GM12878 (cell line): ENCODE measurements at regions not wholly inside any gene's neighbourhood (a gene's known extent, or its start where the extent isn't known, plus 50 kb on each side); places are given as distances from the start of the nearest gene placed in this dataset.

ENCODE experiments used
- ATAC-seq: fragments of 200-7000 bp; cut with Tn5 transposase; 3 replicates; pipeline ENCODE4 v1.9.1; 2020; ENCODE audit warnings: mild to moderate bottlenecking, moderate library complexity
- BruUV-seq: library from RNA; stranded (reverse); fragments of 400-500 nt; replicated peaks from 2 replicates; lab custom pipeline; 2021; lab: Mats Ljungman, UMichigan
- CTCF ChIA-PET: fragments of 300-600 bp; sonication (Branson Sonifier 250); formaldehyde crosslinking; extraction: SDS; loops from one replicate; lab custom pipeline; 2021; ENCODE audit warnings: inconsistent platforms; lab: Yijun Ruan, JAX
- POLR2A ChIA-PET: fragments of 350-600 bp; formaldehyde crosslinking; extraction: SDS; loops from one replicate; lab custom pipeline; 2021; ENCODE audit warnings: inconsistent platforms; lab: Charles Lee
- RAD21 ChIA-PET: fragments of 300-600 bp; sonication (Branson Sonifier 250); formaldehyde crosslinking; loops from one replicate; lab custom pipeline; 2023; ENCODE audit warnings: antibody characterized with exemption; ENCODE audit not compliant: unreplicated experiment; lab: Charles Lee
- SMC1A ChIA-PET: fragments of 300-600 bp; sonication (Branson Sonifier 250); formaldehyde crosslinking; loops from one replicate; lab custom pipeline; 2023; ENCODE audit not compliant: unreplicated experiment, uncharacterized antibody; lab: Charles Lee
- DNase-seq: peaks from one replicate; pipeline ENCODE4 v3.0.0-alpha.2; 2011; ENCODE audit warnings: low read depth, low spot score
- FAIRE-seq: peaks from 3 replicates; lab custom pipeline; 2011; peaks lifted over from hg19 to GRCh38; lab: Jason Lieb, UNC
- H2AFZ ChIP-seq: 2 replicates; pipeline ENCODE4 v1.6.0; 2011; ENCODE audit warnings: low read depth, low read length, control low read depth; ENCODE audit not compliant: control insufficient read depth
- H3K27ac ChIP-seq: 2 replicates; pipeline ENCODE4 v1.5.1; 2011; ENCODE audit warnings: control low read depth; ENCODE audit not compliant: control insufficient read depth, insufficient read depth
- H3K27me3 ChIP-seq, 2 experiments: replicated peaks in 1 of 2; 2 replicates each; pipeline versions ENCODE4 v1.6.0 to v1.6.1; 2011; ENCODE audit warnings: low read length in 1 of 2; ENCODE audit not compliant: control insufficient read depth in 2 of 2, insufficient read depth in 2 of 2
- H3K36me3 ChIP-seq, 2 experiments: 2 replicates each; pipeline ENCODE4 v1.5.1; 2011; ENCODE audit warnings: low read length in 1 of 2; ENCODE audit not compliant: control insufficient read depth in 2 of 2, insufficient read depth in 2 of 2
- H3K4me1 ChIP-seq: 2 replicates; pipeline ENCODE4 v1.6.1; 2011; ENCODE audit warnings: mild to moderate bottlenecking, low read length, moderate library complexity, mixed read lengths; ENCODE audit not compliant: control insufficient read depth, insufficient read depth
- H3K4me2 ChIP-seq: 2 replicates; pipeline ENCODE4 v1.6.0; 2011; ENCODE audit warnings: control low read depth; ENCODE audit not compliant: control insufficient read depth, insufficient read depth
- H3K4me3 ChIP-seq: fragments of 200-600 bp; sonication (generic); 2 replicates; pipeline ENCODE4 v1.5.1; 2016
- H3K79me2 ChIP-seq: 2 replicates; pipeline ENCODE4 v1.6.0; 2011; ENCODE audit warnings: low read length; ENCODE audit not compliant: control insufficient read depth, insufficient read depth
- H3K9ac ChIP-seq: 2 replicates; pipeline ENCODE4 v1.8.0; 2011; ENCODE audit warnings: low read length, control low read depth, mixed read lengths; ENCODE audit not compliant: control insufficient read depth, insufficient read depth
- H3K9me3 ChIP-seq: replicated peaks from 3 replicates; pipeline ENCODE4 v1.5.1; 2011; ENCODE audit warnings: mild to moderate bottlenecking, low read length; ENCODE audit not compliant: control insufficient read depth, insufficient read depth
- H4K20me1 ChIP-seq: 2 replicates; pipeline ENCODE4 v1.6.0; 2011; ENCODE audit not compliant: control insufficient read depth, insufficient read depth
- BCL3 ChIP-seq: IDR thresholded peaks from 2 replicates; pipeline ENCODE4 v1.6.1; 2011; ENCODE audit warnings: borderline replicate concordance, low read depth, mild to moderate bottlenecking, moderate library complexity, low read length; ENCODE audit not compliant: insufficient read depth, poor library complexity, severe bottlenecking
- BCLAF1 ChIP-seq: fragments of 450-650 bp; IDR thresholded peaks from 2 replicates; pipeline ENCODE4 v1.6.1; 2017; ENCODE audit warnings: antibody characterized with exemption, mild to moderate bottlenecking, moderate library complexity
- PBX3 ChIP-seq: IDR thresholded peaks from 2 replicates; pipeline ENCODE4 v1.6.1; 2011; ENCODE audit warnings: mild to moderate bottlenecking, low read depth, low read length, moderate library complexity; ENCODE audit not compliant: insufficient replicate concordance
- SKIL ChIP-seq: fragments of 450-650 bp; IDR thresholded peaks from 2 replicates; pipeline ENCODE4 v1.6.1; 2017; ENCODE audit warnings: mild to moderate bottlenecking, low read depth, inconsistent platforms; ENCODE audit not compliant: poor library complexity, severe bottlenecking
- SMAD1 ChIP-seq: fragments of 450-650 bp; IDR thresholded peaks from 2 replicates; pipeline ENCODE4 v1.6.1; 2018; ENCODE audit warnings: mild to moderate bottlenecking, low read depth; ENCODE audit not compliant: partially characterized antibody
- TAF1 ChIP-seq: IDR thresholded peaks from 2 replicates; pipeline ENCODE4 v1.6.1; 2011; ENCODE audit warnings: mild to moderate bottlenecking, low read depth, low read length, borderline replicate concordance
- ZZZ3 ChIP-seq: IDR thresholded peaks from 2 replicates; pipeline ENCODE4 v1.6.1; 2011; ENCODE audit warnings: low read depth; ENCODE audit not compliant: control insufficient read depth, insufficient read length
- WGBS: methylation state at CpG from one replicate; pipeline ENCODE4 v1.1.6; 2016; ENCODE audit warnings: low lambda C conversion rate; ENCODE audit not compliant: insufficient replicate concordance, insufficient coverage; ENCODE audit errors: missing lambda C conversion rate; 5-methylcytosine and 5-hydroxymethylcytosine counted together
- in situ Hi-C: fragments of 300-500 bp; cut with MboI; formaldehyde crosslinking; loops from 9 replicates; pipeline ENCODE4 v1.14.3; 2018; ENCODE audit warnings: mixed read lengths
- intact Hi-C: fragments of 100-400 bp; cut with micrococcal nuclease; formaldehyde crosslinking; loops from one replicate; pipeline ENCODE4 v1.14.2; 2022; ENCODE audit not compliant: unreplicated experiment

- POLR2A ChIA-PET = interaction anchor here (0.7 kb wide), 1 partner anchor 59 kb away, joined by 3 read pairs; no protein-coding TSS in a partner anchor
- Histone ChIP-seq H3K4me1 (0 out of 2 replicates have a peak, but pooled peaks cover 3% of the 10 kb centered on the region), H3K27me3 (no peaks in the 10 kb centered on the region), H3K9ac (no peak overlapping the region), H4K20me1 (no peaks in the 10 kb centered on the region), H2AFZ (no peak overlapping the region), H3K4me2 (no peak overlapping the region), H3K4me3 (no peak overlapping the region), H3K36me3 (no peaks in the 10 kb centered on the region), H3K27ac (no peak overlapping the region), H3K9me3 (no peaks in the 10 kb centered on the region), H3K79me2 (peaks cover 24% of the 10 kb centered on the region)
- intact Hi-C loops = no loop called here
- 81% methylated on average over 3 of the region's 3 CpGs for WGBS
- no peak for ATAC-seq
- in situ Hi-C loops = no loop called here
- DNase-seq = no peak
- TF ChIP-seq PBX3 (no peak), BCL3 (peak; percentile 48)
- no peak for FAIRE-seq
- RAD21 ChIA-PET = no interaction called here
- no TSS peak for BruUV-seq
- CTCF ChIA-PET = no interaction called here
- SMC1A ChIA-PET = no interaction called here
These were observed 126.5 kb upstream of the VKORC1L1 start for GRCh38 chr7:65746398-65746669.

GRCh38 chr7:65749039-65749438 lies 123.8 kb upstream of the VKORC1L1 start:
- Histone ChIP-seq H3K4me2 (0 out of 2 replicates have a peak overlapping the region, but pooled peaks have one; percentile 60), H3K27me3 (no peaks in the 10 kb centered on the region), H3K9me3 (no peaks in the 10 kb centered on the region), H3K79me2 (peaks cover 49% of the 10 kb centered on the region), H3K4me3 (no peak overlapping the region), H2AFZ (no peak overlapping the region), H3K36me3 (no peaks in the 10 kb centered on the region; a peak in 1 of 4 replicates), H4K20me1 (no peaks in the 10 kb centered on the region), H3K9ac (no peak overlapping the region), H3K27ac (no peak overlapping the region), H3K4me1 (0 out of 2 replicates have a peak, but pooled peaks cover 3% of the 10 kb centered on the region)
- ChIA-PET RAD21 (interaction anchor here (0.7 kb wide), 1 partner anchor 88 kb away, joined by 3 read pairs; no protein-coding TSS in a partner anchor), POLR2A (no interaction called here), CTCF (interaction anchor here (0.5 to 3.8 kb wide), 4 partner anchors 65 to 367 kb away, joined by 3 to 39 read pairs (median 5); no protein-coding TSS in a partner anchor), SMC1A (interaction anchor here (0.6 to 4.6 kb wide), 3 partner anchors 45 to 91 kb away, joined by 3 to 44 read pairs (median 4); no protein-coding TSS in a partner anchor)
- in situ Hi-C loops = no loop called here
- ATAC-seq (no peak), FAIRE-seq (no peak), DNase-seq (no peak)
- BruUV-seq = no TSS peak
- intact Hi-C loops = no loop called here
- WGBS = 96% methylated on average over 4 of the region's 4 CpGs
- TF ChIP-seq SKIL = no peak
- TF ChIP-seq SMAD1 = no peak
- TF ChIP-seq ZZZ3 = no peak
- TF ChIP-seq BCLAF1 = no peak
- TF ChIP-seq TAF1 = no peak
